OCI-M2 (cell line): ENCODE measurements at regions not wholly inside any gene's neighbourhood (a gene's known extent, or its start where the extent isn't known, plus 50 kb on each side); places are given as distances from the start of the nearest gene placed in this dataset.

Experiments used
- DNase-seq: peaks from one replicate; lab custom pipeline; 2025; ENCODE audit not compliant: unreplicated experiment; lab: John Stamatoyannopoulos, UW

GRCh38 chr10:123402656-123403055 is 248.5 kb downstream of the BUB3 start:
- DNase-seq = no peak

GRCh38 chr10:123404357-123404756 is 250.2 kb downstream of the BUB3 start:
- no peak for DNase-seq

DNA sequence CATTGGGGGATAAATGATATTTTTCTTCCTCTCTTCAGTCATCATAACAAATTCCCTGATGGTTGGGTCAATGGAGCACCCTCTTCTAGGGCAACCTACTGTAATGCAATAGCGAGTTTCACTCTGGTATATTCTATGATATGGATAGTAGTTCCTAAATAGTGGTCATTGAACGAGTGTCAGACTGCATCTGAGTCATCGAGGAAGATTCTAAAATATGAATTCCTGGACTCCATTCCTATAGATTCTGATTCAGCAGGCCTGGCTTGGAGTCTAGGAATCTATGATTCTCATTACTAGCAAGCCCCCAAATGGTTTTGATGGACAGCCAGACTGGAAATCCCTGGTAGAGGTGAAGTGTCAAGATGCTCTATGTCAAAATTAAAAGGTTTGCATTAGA is 254.5 kb downstream of the BUB3 start:
- DNase-seq = no peak

DNA sequence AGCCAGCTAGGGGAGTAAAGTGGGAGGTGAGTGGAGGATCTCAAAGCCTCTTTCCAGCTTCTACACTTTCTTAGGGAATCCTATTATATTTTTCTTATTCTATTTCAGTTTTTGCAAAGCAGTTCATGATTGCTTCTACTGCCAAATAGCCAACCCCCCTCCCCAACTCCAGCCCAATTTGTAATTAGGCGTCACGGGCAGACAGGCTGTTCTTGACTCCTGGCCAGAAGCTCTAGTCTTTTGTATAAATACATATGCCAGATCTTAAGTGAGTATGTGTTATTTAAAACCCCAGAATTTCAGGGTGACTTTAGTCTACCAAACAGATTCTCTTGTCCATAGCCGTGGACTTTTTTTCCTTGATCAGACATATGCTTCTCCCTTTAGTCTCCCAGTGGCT is 255.2 kb downstream of the BUB3 start:
- no peak for DNase-seq

- DNase-seq = no peak
These were observed 255.7 kb downstream of the BUB3 start for GRCh38 chr10:123409884-123410283.

GRCh38 chr10:123413353-123413752 is 252.8 kb upstream of the GPR26 start:
- DNase-seq = no peak

- no peak for DNase-seq
These were observed 250.6 kb upstream of the GPR26 start for GRCh38 chr10:123415523-123415922.

GRCh38 chr10:123417414-123417813 is 248.7 kb upstream of the GPR26 start:
- DNase-seq = no peak

DNA sequence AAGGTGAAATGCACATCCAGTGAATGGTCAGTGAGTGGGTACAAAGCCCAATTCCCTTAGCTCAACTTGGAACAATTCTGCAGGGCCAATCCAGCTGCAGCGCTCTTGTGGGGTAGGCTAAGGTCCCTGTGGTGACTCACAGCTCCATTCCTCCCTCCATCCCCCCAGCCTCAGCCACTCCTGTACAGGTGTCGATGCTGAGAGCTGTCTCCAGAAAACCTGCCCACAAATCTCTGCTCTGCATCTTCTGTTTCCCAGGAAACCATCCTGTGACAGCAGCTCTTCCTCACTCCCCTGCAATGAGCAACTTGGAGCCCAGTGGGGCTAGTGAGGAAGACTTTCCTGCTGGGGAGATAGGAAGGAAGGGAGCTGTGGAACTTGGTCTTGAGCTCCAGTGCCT is 244.7 kb upstream of the GPR26 start:
- DNase-seq = no peak

- DNase-seq = no peak
These were observed 243.9 kb upstream of the GPR26 start for GRCh38 chr10:123422261-123422660.

- DNase-seq = no peak
These were observed 241.6 kb upstream of the GPR26 start for GRCh38 chr10:123424537-123424936.

DNA sequence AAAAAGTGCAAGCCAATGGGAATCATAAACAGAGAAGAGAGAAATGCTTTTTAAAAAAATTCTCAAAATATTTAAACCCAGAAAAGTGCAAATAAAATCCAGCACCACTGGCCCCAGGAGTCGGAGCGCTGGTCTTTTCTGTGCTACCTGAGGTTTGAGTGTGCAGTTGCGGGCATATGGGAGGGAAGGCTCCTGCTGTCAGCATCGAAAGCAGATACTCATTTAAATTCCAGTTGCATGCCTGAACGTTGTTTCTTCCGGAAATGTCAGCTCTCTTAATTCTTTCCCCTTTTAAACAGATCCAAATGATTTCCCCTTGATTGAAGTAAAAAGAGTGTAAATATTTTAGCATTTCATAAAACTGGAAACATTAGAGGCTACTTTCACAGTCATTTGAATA is 240.5 kb upstream of the GPR26 start:
- no peak for DNase-seq

DNA sequence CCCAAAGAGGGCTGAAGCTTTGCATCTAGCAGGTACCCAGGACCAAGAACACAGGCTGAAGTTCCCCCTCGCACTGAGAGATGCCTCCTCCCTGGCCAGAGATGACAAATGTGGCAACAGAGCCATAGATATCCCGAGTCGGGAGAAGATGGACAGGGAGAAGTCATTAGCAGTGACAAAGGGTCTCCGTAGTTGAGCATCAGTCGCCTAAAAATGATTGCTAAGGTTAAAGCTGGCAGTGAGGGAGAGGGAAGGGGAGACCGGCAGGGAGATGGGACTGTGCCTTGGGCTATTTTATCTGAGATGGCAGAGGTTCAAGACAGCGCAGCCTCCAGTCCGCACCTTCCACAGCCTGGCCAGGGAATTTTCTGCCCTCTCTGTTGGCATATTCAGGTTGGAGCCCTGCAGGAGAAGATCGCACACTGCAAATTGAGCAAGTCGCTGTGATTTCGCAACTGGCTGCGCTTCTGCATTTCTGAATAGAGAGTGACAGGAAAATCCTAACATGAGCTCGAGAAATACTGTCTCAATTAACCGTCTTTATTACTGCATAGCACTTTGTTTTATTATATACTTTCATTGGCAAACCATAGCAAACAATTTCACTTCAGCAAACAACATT is 238.9 kb upstream of the GPR26 start:
- no peak for DNase-seq

DNA sequence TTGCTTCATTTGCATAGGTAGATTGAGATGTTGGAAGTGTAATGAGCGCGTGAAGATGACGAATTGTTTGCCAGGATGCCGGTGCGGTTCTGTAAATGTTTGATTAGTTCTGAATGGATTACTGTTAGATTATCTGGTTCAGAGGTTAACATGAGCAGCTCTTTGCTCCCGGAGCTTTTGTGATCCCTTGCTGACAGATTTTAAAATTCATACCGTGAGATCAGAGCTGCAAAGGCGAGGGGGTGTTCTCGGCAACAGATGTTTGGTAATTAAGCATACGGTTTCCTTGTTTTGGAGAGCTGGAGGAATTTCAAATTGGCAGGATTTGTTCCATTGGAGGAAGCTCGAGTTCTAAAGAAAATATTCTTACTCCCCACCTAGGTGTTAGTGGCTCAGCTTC is 237.8 kb upstream of the GPR26 start:
- no peak for DNase-seq

DNA sequence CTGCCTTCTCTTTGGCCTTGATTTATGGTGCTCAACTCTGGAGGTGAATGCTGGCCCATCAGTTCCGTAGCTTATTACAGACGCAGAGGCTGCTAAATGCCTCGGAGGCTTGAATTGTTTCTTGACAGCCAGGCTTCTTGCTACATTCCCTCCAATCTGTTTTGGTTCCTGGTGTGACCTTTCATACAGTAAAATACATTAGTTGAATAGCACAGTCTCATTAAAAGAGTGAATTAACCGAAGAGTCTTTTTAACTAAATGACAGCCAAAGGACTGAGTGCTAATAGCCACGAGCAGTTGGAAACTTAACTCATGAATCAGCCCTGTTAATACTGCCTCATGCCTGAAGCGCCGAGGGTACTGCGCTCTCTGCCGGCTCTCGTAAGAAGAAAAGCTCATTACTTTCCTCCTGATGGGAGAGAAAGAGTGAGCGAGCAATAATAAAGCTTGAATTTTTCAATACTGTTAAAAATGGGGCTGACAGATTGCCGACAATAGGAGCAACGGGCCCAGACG is 236.4 kb upstream of the GPR26 start:
- no peak for DNase-seq

- no peak for DNase-seq
These were observed 232.6 kb upstream of the GPR26 start for GRCh38 chr10:123433539-123433938.

DNA sequence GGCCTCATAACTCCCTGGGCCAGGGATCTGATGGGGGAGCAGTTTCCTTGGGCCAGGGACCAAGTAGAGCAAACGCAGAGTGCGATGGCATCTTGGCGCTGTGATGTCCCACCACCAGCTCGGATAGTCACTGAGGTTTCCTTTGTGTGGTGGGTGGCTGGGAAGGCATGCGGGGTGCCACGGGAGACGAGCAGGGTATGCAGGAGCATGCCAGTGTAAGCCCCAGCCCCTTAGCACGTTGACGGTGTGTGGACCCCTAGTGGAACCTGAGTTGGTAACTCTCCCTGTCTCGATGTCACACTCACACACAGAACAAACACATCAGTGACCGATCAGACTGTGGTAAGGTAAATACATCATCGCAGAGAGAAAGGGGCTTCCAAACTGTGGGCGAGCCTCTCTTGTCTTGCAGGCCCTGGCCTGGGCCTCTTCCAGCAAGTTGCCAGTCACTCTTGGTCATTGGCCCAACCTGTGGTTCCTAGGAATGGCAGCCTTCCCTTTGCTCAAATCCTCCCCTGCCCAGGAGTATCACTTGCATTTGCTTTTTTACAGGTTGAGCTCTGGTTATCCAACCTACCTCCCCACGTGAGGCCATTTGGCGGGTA is 231.6 kb upstream of the GPR26 start:
- no peak for DNase-seq

- DNase-seq = no peak
These were observed 223.3 kb upstream of the GPR26 start for GRCh38 chr10:123442901-123443300.

DNA sequence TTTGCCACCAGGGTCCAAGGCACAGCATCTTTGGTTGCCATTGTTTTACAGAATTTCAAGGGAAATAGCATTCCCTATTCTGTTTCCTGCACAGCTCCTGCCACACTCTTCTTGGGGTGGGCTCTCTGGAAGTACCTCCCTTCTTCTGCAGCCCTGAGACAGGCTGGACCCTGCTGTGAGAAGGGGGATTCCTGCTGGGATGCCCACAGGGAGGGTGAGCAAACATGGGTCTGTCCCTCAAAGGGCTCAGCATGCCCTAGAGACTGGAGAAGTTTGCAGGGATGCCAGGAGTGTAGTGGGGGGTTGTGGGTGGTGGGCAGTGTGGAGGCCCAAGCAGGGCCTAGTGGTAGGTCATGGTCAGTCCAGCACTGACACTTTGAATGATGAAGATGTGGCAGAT is 222.2 kb upstream of the GPR26 start:
- no peak for DNase-seq

DNA sequence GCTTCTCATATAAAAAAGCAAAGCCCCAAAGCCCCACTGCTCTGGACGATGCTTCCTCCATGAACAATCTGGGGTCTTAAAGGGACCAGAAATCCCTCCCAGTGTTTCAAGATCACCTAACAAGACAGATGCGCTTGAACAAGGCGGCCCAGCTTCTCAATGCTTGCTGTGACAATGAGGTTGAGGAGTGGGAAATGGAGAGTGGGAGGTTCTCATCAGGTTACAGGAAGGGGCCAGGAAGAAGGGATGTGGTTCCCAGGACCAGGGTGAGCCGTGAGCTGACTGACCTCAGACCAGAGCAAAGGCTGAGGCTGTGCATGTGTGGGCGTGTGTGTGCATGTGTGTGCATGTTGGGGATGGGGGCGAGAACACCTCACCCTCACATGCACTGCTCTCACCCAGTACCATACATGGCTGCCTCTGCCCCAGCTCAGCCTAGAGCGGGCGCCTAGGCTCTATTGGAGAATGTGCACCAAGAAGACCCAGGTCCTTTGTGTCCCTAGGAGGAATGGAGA is 220.8 kb upstream of the GPR26 start:
- DNase-seq = no peak

DNA sequence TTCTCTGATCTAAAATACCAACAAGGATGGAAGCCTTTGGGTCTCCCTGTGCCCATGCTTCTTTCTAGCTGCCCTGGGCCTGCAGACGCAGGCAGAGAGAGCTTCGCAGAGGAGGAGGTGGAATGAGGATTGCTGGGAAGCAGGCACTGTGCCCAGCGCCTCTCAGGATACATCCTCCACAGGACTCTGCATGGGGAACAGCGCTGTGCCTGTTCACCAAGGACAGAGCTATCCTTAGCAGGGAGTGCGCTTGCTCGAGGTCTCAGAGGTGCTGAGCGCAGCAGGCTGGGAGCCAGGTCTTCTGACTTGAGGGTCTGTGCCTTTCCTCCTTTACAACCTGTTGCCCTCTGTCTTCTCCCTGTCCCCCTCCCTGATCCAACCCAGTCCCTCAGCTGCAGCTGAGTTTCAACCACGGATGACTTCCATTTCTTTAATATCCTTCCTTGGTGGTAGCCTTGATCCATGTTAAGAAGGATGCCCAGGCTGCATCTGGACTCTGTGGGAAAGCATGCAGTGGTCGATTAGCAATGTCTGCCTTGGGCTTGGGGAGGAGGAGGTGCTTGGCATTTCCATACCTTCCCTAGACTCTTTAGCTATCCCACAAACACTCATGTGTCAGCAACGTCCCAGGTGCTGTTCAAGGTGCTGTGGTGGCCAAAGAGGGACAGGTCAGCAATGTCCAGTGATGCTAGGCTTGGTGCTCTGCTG is 219.6 kb upstream of the GPR26 start:
- DNase-seq = no peak
